Ishikawa (cell line): ENCODE measurements at regions not wholly inside any gene's neighbourhood (a gene's known extent, or its start where the extent isn't known, plus 50 kb on each side); places are given as distances from the start of the nearest gene placed in this dataset.

Source experiments
- CEBPB ChIP-seq: IDR thresholded peaks from 2 replicates; pipeline ENCODE4 v1.6.1; 2012
- RAD21 ChIP-seq: IDR thresholded peaks from 2 replicates; pipeline ENCODE4 v1.6.1; 2012; ENCODE audit warnings: low read depth
- TAF1 ChIP-seq: IDR thresholded peaks from 2 replicates; pipeline ENCODE4 v1.6.1; 2012; ENCODE audit warnings: low read depth, mild to moderate bottlenecking
- YY1 ChIP-seq: IDR thresholded peaks from 2 replicates; pipeline ENCODE4 v1.6.1; 2012; ENCODE audit warnings: low read depth
- TF ChIP-seq, protein P1 (sequence below): IDR thresholded peaks from 2 replicates; pipeline ENCODE4 v1.6.1; 2012

DNA sequence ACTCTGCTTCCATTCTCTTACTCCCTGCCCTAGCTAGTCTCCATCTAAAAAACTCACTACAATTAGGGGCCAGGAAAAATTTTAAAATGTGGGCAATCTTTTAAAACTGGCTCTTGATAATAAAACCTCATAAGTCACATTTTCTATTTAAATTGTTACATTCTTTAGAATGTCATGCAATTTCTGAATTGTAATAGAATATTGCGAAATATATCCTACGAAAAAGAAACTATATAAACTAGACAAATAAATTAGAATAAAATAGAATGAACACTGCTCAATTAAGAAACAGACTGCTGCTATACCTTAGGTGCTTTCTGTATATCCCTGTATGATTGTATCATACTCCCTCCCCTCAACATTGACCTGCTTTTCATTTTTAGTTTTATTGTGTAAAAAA, 826.0 kb downstream of the IGSF11 start:
- TF ChIP-seq TAF1 (no peak), CEBPB (no peak), RAD21 (no peak), YY1 (no peak)
- TF ChIP-seq, protein P1, sequence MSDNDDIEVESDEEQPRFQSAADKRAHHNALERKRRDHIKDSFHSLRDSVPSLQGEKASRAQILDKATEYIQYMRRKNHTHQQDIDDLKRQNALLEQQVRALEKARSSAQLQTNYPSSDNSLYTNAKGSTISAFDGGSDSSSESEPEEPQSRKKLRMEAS: no peak
